ENCODE measurements at regions not wholly inside any gene's neighbourhood (a gene's known extent, or its start where the extent isn't known, plus 50 kb on each side); places are given as distances from the start of the nearest gene placed in this dataset.

- no peak for TF ChIP-seq CTCF (IDR thresholded peaks at IDR 0.05; ENCODE audit: low read length)
- TF ChIP-seq EZH2 (IDR thresholded peaks at IDR 0.05; ENCODE audit: borderline replicate concordance, low read length), result no peak
Measured at GRCh38 chr4:100042711-100043110, 92.6 kb upstream of the H2AZ1 start.
